Calu3 (cell line): ENCODE measurements at regions not wholly inside any gene's neighbourhood (a gene's known extent, or its start where the extent isn't known, plus 50 kb on each side); places are given as distances from the start of the nearest gene placed in this dataset.

Experiments used
- BruUV-seq: library from RNA; stranded (reverse); fragments of 400-500 nt; replicated peaks from 2 replicates; lab custom pipeline; 2021; lab: Mats Ljungman, UMichigan
- CTCF ChIA-PET: fragments of 300-600 bp; sonication (Branson Sonifier 250); formaldehyde crosslinking; loops from one replicate; lab custom pipeline; 2022; ENCODE audit warnings: antibody characterized with exemption; lab: Charles Lee
- DNase-seq: peaks from one replicate; pipeline ENCODE4 v3.0.0; 2022
- H3K27ac Mint-ChIP-seq: one replicate; pipeline ENCODE4 v1.8.0; 2022; ENCODE audit warnings: mixed read lengths; ENCODE audit not compliant: unreplicated experiment
- H3K27me3 Mint-ChIP-seq: one replicate; pipeline ENCODE4 v1.8.0; 2022; ENCODE audit warnings: mixed read lengths; ENCODE audit not compliant: unreplicated experiment
- H3K36me3 Mint-ChIP-seq: one replicate; pipeline ENCODE4 v1.8.0; 2022; ENCODE audit warnings: mild to moderate bottlenecking, moderate library complexity, mixed read lengths; ENCODE audit not compliant: insufficient read depth, unreplicated experiment
- H3K4me1 Mint-ChIP-seq: one replicate; pipeline ENCODE4 v1.8.0; 2022; ENCODE audit warnings: mild to moderate bottlenecking, low read depth, mixed read lengths; ENCODE audit not compliant: unreplicated experiment
- H3K4me3 Mint-ChIP-seq: one replicate; pipeline ENCODE4 v1.8.0; 2022; ENCODE audit warnings: mild to moderate bottlenecking, low read depth, moderate library complexity, mixed read lengths; ENCODE audit not compliant: unreplicated experiment
- H3K9me3 Mint-ChIP-seq: one replicate; pipeline ENCODE4 v1.8.0; 2022; ENCODE audit warnings: low read depth, mixed read lengths; ENCODE audit not compliant: unreplicated experiment
- intact Hi-C: fragments of 100-400 bp; cut with micrococcal nuclease; formaldehyde crosslinking; loops from one replicate; pipeline ENCODE4 v1.10.0; 2022; ENCODE audit not compliant: unreplicated experiment
- TF ChIP-seq, protein P1 (sequence below): fragments of 200-600 bp; IDR thresholded peaks from one replicate; pipeline ENCODE4 v1.8.0; 2022; ENCODE audit warnings: antibody characterized with exemption; ENCODE audit not compliant: unreplicated experiment

DNA sequence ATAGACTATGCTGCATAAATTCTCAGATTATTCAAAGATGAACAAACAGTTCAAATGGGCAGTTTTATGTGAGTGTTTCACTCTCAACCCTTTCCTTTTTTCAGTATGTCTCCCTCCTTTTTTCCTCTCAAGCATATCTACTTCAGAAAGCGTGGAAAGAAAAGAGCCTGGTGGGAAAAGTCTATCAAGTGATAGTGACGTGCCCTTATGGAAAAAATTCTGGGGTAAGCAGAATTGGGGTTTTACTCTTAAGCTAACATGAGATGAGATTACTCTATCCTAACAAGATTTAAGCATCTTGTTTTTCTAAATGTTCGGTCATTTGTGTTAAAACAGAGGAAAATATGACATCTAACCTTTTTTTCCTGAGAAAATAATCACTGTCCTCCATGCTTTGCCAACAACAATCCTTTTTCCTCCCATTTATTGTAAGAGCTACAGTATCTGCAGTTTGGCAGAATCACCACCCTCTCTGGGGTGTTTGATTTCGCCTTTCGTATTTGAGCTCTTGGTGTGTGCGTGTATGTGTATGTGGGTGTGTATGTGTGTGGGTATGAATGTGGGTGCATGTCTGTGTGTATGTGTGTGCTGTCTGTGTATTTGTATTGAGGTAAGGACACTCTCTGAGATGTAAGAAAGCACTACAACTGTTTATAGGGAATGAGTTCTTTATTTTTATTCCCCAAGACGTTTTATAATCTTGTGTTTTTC lies 143.9 kb upstream of the L3MBTL4 start:
- no peaks in the 10 kb centered on the region for H3K9me3 Mint-ChIP-seq
- peaks cover 18% of the 10 kb centered on the region for H3K27me3 Mint-ChIP-seq
- CTCF ChIA-PET: no interaction called here
- TF ChIP-seq, protein P1, sequence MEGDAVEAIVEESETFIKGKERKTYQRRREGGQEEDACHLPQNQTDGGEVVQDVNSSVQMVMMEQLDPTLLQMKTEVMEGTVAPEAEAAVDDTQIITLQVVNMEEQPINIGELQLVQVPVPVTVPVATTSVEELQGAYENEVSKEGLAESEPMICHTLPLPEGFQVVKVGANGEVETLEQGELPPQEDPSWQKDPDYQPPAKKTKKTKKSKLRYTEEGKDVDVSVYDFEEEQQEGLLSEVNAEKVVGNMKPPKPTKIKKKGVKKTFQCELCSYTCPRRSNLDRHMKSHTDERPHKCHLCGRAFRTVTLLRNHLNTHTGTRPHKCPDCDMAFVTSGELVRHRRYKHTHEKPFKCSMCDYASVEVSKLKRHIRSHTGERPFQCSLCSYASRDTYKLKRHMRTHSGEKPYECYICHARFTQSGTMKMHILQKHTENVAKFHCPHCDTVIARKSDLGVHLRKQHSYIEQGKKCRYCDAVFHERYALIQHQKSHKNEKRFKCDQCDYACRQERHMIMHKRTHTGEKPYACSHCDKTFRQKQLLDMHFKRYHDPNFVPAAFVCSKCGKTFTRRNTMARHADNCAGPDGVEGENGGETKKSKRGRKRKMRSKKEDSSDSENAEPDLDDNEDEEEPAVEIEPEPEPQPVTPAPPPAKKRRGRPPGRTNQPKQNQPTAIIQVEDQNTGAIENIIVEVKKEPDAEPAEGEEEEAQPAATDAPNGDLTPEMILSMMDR: no peak
- no peak overlapping the region for H3K4me3 Mint-ChIP-seq
- H3K36me3 Mint-ChIP-seq: no peaks in the 10 kb centered on the region
- no peak overlapping the region for H3K27ac Mint-ChIP-seq
- no TSS peak for BruUV-seq
- no peak for DNase-seq
- intact Hi-C loops: no loop called here
- H3K4me1 Mint-ChIP-seq: no peaks in the 10 kb centered on the region

DNA sequence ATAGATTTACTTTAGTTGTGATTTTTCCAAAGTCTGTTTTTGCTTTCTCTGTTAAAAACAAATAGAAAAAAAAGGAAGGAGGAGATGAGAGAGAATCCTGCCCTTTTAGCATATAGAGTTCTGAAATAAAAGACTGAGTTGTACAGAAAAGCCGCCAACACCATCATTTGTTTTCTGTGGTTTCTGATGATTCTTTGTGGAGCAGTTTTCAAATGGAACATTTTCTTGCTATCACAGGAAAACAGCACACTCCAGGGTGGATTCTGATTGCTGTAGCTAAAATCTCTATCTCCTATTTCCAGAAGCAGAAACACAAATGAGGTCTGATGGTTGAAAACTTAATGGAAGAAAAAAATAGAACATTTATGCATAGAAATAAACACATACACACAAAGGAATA lies 144.6 kb upstream of the L3MBTL4 start:
- Mint-ChIP-seq H3K27me3 (peaks cover 25% of the 10 kb centered on the region), H3K36me3 (no peaks in the 10 kb centered on the region), H3K4me1 (no peaks in the 10 kb centered on the region), H3K9me3 (peaks cover 3% of the 10 kb centered on the region), H3K27ac (no peak overlapping the region), H3K4me3 (no peak overlapping the region)
- intact Hi-C loops: no loop called here
- TF ChIP-seq, protein P1: no peak
- CTCF ChIA-PET: no interaction called here
- DNase-seq: no peak
- BruUV-seq: no TSS peak

DNA sequence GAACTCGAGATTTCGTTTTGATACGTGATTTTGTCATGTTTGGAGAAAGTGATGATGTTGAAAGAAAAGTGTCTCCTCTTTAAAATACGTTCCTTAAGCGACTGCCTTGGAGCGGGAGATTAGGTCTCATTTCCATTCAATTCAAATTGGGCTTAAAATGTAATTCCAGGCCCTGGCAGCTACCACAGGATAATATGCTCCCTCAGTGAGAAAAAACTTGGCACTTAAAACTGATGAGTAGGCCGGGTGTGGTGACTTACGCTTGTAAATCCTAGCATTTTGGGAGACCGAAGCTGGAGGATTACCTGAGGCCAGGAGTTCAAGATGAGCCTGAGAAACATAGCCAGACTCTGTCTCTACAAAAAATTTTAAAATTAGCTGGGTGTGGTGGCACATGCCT lies 146.3 kb upstream of the L3MBTL4 start:
- no peaks in the 10 kb centered on the region for H3K4me1 Mint-ChIP-seq
- H3K27ac Mint-ChIP-seq: no peak overlapping the region
- peaks cover 3% of the 10 kb centered on the region for H3K9me3 Mint-ChIP-seq
- BruUV-seq: no TSS peak
- TF ChIP-seq, protein P1: no peak
- H3K27me3 Mint-ChIP-seq: peaks cover 28% of the 10 kb centered on the region
- CTCF ChIA-PET: no interaction called here
- DNase-seq: no peak
- no peaks in the 10 kb centered on the region for H3K36me3 Mint-ChIP-seq
- intact Hi-C loops: no loop called here
- H3K4me3 Mint-ChIP-seq: no peak overlapping the region

DNA sequence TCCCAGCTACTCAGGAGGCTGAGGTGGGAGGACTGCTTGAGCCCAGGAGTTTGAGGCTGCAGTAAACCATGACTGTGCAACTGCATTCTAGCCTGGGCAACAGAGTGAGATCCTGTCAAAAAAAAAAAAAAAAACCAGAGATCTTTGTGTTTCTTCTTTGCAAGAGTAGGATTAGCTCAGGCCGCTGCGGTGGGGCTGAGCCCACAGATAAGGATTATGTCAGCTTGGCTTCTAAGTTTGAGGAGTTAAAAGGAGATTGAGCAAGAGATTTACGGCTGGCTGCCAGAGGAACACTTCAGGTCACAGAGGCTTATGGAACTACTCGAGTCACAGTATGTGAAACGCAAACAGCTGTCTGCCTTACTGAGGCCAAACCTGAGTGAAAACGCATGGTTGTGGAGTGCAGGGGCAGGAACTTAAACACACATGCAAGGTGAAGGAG lies 146.7 kb upstream of the L3MBTL4 start:
- no TSS peak for BruUV-seq
- no peak for DNase-seq
- Mint-ChIP-seq H3K4me3 (no peak overlapping the region), H3K27me3 (peaks cover 28% of the 10 kb centered on the region), H3K4me1 (no peaks in the 10 kb centered on the region), H3K27ac (no peak overlapping the region), H3K9me3 (peaks cover 3% of the 10 kb centered on the region), H3K36me3 (no peaks in the 10 kb centered on the region)
- CTCF ChIA-PET: no interaction called here
- intact Hi-C loops: no loop called here
- TF ChIP-seq, protein P1: no peak
